ENCODE measurements at regions not wholly inside any gene's neighbourhood (a gene's known extent, or its start where the extent isn't known, plus 50 kb on each side); places are given as distances from the start of the nearest gene placed in this dataset.

GRCh38 chr4:159443975-159444374, 341.1 kb downstream of the RAPGEF2 start (continued):
- TF ChIP-seq NR2C1 (IDR thresholded peaks at IDR 0.05) (no peak), YBX1 (IDR thresholded peaks at IDR 0.05) (no peak), GATAD2B (conservative IDR thresholded peaks at IDR 0.05; ENCODE audit: low read depth) (no peak), NRF1 (conservative IDR thresholded peaks at IDR 0.05; ENCODE audit: low read depth, low read length) (no peak), EZH2 (IDR thresholded peaks at IDR 0.05; ENCODE audit: borderline replicate concordance, control insufficient read depth, low read depth, low read length) (no peak), NR2F1 (conservative IDR thresholded peaks at IDR 0.05) (no peak), SRF (IDR thresholded peaks at IDR 0.05; ENCODE audit: low read depth in 2 of 2, low read length in 2 of 2) (no peak), CTCF (IDR thresholded peaks at IDR 0.05 in 2 of 3, conservative IDR thresholded peaks at IDR 0.05 in 1 of 3; ENCODE audit: control insufficient read depth in 2 of 3, extremely low read depth in 1 of 3, insufficient read depth in 1 of 3, low read depth in 3 of 3, low read length in 3 of 3) (no peak)
- TF ChIP-seq, protein P1, sequence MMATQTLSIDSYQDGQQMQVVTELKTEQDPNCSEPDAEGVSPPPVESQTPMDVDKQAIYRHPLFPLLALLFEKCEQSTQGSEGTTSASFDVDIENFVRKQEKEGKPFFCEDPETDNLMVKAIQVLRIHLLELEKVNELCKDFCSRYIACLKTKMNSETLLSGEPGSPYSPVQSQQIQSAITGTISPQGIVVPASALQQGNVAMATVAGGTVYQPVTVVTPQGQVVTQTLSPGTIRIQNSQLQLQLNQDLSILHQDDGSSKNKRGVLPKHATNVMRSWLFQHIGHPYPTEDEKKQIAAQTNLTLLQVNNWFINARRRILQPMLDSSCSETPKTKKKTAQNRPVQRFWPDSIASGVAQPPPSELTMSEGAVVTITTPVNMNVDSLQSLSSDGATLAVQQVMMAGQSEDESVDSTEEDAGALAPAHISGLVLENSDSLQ (IDR thresholded peaks at IDR 0.05): no peak
- TF ChIP-seq, protein P2, sequence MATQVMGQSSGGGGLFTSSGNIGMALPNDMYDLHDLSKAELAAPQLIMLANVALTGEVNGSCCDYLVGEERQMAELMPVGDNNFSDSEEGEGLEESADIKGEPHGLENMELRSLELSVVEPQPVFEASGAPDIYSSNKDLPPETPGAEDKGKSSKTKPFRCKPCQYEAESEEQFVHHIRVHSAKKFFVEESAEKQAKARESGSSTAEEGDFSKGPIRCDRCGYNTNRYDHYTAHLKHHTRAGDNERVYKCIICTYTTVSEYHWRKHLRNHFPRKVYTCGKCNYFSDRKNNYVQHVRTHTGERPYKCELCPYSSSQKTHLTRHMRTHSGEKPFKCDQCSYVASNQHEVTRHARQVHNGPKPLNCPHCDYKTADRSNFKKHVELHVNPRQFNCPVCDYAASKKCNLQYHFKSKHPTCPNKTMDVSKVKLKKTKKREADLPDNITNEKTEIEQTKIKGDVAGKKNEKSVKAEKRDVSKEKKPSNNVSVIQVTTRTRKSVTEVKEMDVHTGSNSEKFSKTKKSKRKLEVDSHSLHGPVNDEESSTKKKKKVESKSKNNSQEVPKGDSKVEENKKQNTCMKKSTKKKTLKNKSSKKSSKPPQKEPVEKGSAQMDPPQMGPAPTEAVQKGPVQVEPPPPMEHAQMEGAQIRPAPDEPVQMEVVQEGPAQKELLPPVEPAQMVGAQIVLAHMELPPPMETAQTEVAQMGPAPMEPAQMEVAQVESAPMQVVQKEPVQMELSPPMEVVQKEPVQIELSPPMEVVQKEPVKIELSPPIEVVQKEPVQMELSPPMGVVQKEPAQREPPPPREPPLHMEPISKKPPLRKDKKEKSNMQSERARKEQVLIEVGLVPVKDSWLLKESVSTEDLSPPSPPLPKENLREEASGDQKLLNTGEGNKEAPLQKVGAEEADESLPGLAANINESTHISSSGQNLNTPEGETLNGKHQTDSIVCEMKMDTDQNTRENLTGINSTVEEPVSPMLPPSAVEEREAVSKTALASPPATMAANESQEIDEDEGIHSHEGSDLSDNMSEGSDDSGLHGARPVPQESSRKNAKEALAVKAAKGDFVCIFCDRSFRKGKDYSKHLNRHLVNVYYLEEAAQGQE (IDR thresholded peaks at IDR 0.05; ENCODE audit: low read depth, low read length): no peak
- TF ChIP-seq, protein P3, sequence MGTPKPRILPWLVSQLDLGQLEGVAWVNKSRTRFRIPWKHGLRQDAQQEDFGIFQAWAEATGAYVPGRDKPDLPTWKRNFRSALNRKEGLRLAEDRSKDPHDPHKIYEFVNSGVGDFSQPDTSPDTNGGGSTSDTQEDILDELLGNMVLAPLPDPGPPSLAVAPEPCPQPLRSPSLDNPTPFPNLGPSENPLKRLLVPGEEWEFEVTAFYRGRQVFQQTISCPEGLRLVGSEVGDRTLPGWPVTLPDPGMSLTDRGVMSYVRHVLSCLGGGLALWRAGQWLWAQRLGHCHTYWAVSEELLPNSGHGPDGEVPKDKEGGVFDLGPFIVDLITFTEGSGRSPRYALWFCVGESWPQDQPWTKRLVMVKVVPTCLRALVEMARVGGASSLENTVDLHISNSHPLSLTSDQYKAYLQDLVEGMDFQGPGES (IDR thresholded peaks at IDR 0.05): no peak
